Ovary (tissue), 3 donors: ENCODE measurements at regions not wholly inside any gene's neighbourhood (a gene's known extent, or its start where the extent isn't known, plus 50 kb on each side); places are given as distances from the start of the nearest gene placed in this dataset.

Source experiments
- EP300 ChIP-seq: sonication (generic); formaldehyde crosslinking; IDR thresholded peaks from one replicate; pipeline ENCODE4 v1.6.1; 2017; ENCODE audit warnings: antibody characterized with exemption
- TF ChIP-seq, protein P1 (sequence below), 3 donors: fragments of 450-650 bp in 2 of 3; fragments of 200-600 bp in 1 of 3; IDR thresholded peaks; one replicate each; pipeline versions ENCODE4 v1.5.1 to v1.8.0; 2016 to 2022; ENCODE audit warnings: antibody characterized with exemption in 3 of 3, mild to moderate bottlenecking in 1 of 3
- donor health status: DM: no; HTN: no; CAD: no.

- TF ChIP-seq EP300 = no peak
- TF ChIP-seq, protein P1, sequence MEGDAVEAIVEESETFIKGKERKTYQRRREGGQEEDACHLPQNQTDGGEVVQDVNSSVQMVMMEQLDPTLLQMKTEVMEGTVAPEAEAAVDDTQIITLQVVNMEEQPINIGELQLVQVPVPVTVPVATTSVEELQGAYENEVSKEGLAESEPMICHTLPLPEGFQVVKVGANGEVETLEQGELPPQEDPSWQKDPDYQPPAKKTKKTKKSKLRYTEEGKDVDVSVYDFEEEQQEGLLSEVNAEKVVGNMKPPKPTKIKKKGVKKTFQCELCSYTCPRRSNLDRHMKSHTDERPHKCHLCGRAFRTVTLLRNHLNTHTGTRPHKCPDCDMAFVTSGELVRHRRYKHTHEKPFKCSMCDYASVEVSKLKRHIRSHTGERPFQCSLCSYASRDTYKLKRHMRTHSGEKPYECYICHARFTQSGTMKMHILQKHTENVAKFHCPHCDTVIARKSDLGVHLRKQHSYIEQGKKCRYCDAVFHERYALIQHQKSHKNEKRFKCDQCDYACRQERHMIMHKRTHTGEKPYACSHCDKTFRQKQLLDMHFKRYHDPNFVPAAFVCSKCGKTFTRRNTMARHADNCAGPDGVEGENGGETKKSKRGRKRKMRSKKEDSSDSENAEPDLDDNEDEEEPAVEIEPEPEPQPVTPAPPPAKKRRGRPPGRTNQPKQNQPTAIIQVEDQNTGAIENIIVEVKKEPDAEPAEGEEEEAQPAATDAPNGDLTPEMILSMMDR (IDR thresholded peaks at IDR 0.05) = no peak
Measured at GRCh38 chr1:172903581-172904220, 147.0 kb downstream of the TNFSF18 start.
